ENCODE measurements at regions not wholly inside any gene's neighbourhood (a gene's known extent, or its start where the extent isn't known, plus 50 kb on each side); places are given as distances from the start of the nearest gene placed in this dataset.

DNA sequence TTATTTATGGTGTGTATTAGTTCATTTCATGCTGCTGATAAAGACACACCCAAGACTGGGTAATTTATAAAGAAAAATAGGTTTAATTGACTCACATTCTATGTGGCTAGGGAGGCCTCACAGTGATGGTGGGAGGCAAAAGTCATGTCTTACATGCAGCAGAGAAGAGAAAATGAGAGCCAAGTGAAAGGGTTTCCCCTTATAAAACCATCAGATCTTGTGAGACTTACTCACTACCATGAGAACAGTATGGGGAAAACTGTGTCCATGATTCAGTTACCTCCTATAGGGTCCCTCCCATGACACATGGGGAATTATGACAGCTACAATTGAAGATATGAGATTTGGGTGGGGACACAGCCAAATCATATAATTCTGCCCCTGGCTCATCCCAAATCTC lies 150.0 kb upstream of the AHI1 start:
- no peak overlapping the region for H3K27ac ChIP-seq

GRCh38 chr6:135651964-135652755 lies 154.6 kb upstream of the AHI1 start:
- TF ChIP-seq, protein P1, sequence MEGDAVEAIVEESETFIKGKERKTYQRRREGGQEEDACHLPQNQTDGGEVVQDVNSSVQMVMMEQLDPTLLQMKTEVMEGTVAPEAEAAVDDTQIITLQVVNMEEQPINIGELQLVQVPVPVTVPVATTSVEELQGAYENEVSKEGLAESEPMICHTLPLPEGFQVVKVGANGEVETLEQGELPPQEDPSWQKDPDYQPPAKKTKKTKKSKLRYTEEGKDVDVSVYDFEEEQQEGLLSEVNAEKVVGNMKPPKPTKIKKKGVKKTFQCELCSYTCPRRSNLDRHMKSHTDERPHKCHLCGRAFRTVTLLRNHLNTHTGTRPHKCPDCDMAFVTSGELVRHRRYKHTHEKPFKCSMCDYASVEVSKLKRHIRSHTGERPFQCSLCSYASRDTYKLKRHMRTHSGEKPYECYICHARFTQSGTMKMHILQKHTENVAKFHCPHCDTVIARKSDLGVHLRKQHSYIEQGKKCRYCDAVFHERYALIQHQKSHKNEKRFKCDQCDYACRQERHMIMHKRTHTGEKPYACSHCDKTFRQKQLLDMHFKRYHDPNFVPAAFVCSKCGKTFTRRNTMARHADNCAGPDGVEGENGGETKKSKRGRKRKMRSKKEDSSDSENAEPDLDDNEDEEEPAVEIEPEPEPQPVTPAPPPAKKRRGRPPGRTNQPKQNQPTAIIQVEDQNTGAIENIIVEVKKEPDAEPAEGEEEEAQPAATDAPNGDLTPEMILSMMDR (IDR thresholded peaks at IDR 0.05): no peak
- no peak for TF ChIP-seq ZFX (IDR thresholded peaks at IDR 0.05; ENCODE audit: borderline replicate concordance)
- H3K27ac ChIP-seq: no peak overlapping the region

More for the DNA sequence above, 150.0 kb upstream of the AHI1 start:
- no peak for TF ChIP-seq ZFX (IDR thresholded peaks at IDR 0.05; ENCODE audit: borderline replicate concordance)
- TF ChIP-seq, protein P1 (IDR thresholded peaks at IDR 0.05): no peak

- H3K27ac ChIP-seq: no peak overlapping the region
- TF ChIP-seq, protein P1 (IDR thresholded peaks at IDR 0.05): no peak
- TF ChIP-seq ZFX (IDR thresholded peaks at IDR 0.05; ENCODE audit: borderline replicate concordance): no peak
Measured at GRCh38 chr6:135655055-135655454, 157.5 kb upstream of the AHI1 start.

GRCh38 chr6:135657207-135657606 lies 159.7 kb upstream of the AHI1 start:
- TF ChIP-seq, protein P1 (IDR thresholded peaks at IDR 0.05): no peak
- TF ChIP-seq ZFX (IDR thresholded peaks at IDR 0.05; ENCODE audit: borderline replicate concordance): no peak
- no peak overlapping the region for H3K27ac ChIP-seq

GRCh38 chr6:135658481-135658880 lies 160.9 kb upstream of the AHI1 start:
- no peak overlapping the region for H3K27ac ChIP-seq
- no peak for TF ChIP-seq ZFX (IDR thresholded peaks at IDR 0.05; ENCODE audit: borderline replicate concordance)
- TF ChIP-seq, protein P1 (IDR thresholded peaks at IDR 0.05): no peak

DNA sequence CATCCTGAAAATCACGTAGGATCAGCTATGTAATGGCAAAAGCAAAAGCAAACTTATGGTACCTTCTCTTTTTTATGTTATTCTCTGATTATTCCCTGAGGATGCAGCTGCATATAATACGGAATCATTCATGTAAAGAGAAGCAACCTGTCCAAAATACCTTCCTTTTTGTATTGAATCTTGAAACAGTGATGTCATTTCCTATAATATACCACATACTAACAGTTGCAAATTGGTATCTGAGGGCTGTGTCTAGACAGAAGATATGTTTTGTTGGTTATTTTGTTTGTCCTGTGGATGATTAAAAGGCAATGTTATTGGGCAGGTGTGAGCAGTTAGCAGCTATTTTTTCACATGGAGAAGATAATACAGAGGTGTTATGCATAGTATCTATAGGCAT lies 161.4 kb upstream of the AHI1 start:
- TF ChIP-seq, protein P1 (IDR thresholded peaks at IDR 0.05): no peak
- TF ChIP-seq ZFX (IDR thresholded peaks at IDR 0.05; ENCODE audit: borderline replicate concordance): no peak
- H3K27ac ChIP-seq: no peak overlapping the region

DNA sequence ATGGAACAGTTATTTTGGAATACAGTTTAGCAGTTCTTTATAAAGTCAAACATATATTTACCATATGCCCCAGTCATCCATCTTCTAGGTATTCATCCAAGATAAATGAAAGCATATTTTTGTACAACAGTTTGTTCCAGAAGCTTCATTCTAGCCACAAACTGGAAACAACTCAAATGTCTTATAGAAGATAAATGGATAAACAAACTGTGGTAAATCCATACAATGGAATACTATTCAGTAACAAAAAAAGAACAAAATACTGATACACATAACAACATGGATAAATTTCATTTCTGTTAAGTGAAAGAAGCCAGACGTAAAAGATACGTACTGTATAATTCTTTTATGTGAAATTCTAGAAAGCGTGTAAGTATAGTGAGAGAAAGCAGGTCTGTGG lies 167.0 kb upstream of the AHI1 start:
- TF ChIP-seq, protein P1 (IDR thresholded peaks at IDR 0.05): no peak
- TF ChIP-seq ZFX (IDR thresholded peaks at IDR 0.05; ENCODE audit: borderline replicate concordance): no peak
- H3K27ac ChIP-seq: no peak overlapping the region

Measured in 22Rv1 (cell line).